ENCODE measurements at regions not wholly inside any gene's neighbourhood (a gene's known extent, or its start where the extent isn't known, plus 50 kb on each side); places are given as distances from the start of the nearest gene placed in this dataset.

- H3K36me3 ChIP-seq (ENCODE audit: control insufficient read depth, insufficient read depth, low read length), result no peaks in the 10 kb centered on the region
- H3K4me3 ChIP-seq (ENCODE audit: low read length), result no peak overlapping the region
- no peaks in the 10 kb centered on the region for H3K27me3 ChIP-seq (ENCODE audit: control insufficient read depth, insufficient read depth, low read length)
- H3K9ac ChIP-seq (ENCODE audit: low read length), result no peak overlapping the region
- no peaks in the 10 kb centered on the region for H3K4me1 ChIP-seq (ENCODE audit: control insufficient read depth, insufficient read depth, low read length)
- H3K27ac ChIP-seq (ENCODE audit: low read depth, low read length), result no peak overlapping the region
Observed at GRCh38 chr2:146771531-146771930, 1073.3 kb upstream of the ACVR2A start.

DNA sequence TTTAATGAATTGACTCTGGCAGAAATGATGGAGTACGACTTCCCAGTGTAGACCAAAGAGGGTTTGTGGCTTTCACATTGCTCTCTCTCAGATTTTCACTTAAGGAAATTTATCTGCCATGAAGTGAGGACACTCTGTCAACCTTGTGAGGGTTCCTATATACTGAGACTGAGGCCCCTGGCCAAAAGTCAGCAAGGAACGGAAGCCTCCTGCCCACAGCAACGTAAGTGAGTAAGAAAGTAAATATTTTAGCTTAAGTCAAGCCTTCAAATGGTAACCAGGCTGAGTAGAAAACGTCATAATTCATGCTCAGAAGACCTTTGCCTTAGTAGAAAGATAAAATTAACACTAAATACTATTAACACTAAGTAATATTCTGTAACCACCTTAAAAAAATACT is 1080.5 kb upstream of the ACVR2A start:
- Histone ChIP-seq H3K4me1 (ENCODE audit: control insufficient read depth, insufficient read depth, low read length) (no peaks in the 10 kb centered on the region), H3K9ac (ENCODE audit: low read length) (no peak overlapping the region), H3K36me3 (ENCODE audit: control insufficient read depth, insufficient read depth, low read length) (no peaks in the 10 kb centered on the region), H3K4me3 (ENCODE audit: low read length) (no peak overlapping the region), H3K27me3 (ENCODE audit: control insufficient read depth, insufficient read depth, low read length) (no peaks in the 10 kb centered on the region), H3K27ac (ENCODE audit: low read depth, low read length) (no peak overlapping the region)

- no peaks in the 10 kb centered on the region for H3K36me3 ChIP-seq (ENCODE audit: control insufficient read depth, insufficient read depth, low read length)
- no peak overlapping the region for H3K4me3 ChIP-seq (ENCODE audit: low read length)
- H3K4me1 ChIP-seq (ENCODE audit: control insufficient read depth, insufficient read depth, low read length), result no peaks in the 10 kb centered on the region
- H3K9ac ChIP-seq (ENCODE audit: low read length), result no peak overlapping the region
- no peaks in the 10 kb centered on the region for H3K27me3 ChIP-seq (ENCODE audit: control insufficient read depth, insufficient read depth, low read length)
- no peak overlapping the region for H3K27ac ChIP-seq (ENCODE audit: low read depth, low read length)
Observed at GRCh38 chr2:146762786-146763185, 1082.0 kb upstream of the ACVR2A start.

DNA sequence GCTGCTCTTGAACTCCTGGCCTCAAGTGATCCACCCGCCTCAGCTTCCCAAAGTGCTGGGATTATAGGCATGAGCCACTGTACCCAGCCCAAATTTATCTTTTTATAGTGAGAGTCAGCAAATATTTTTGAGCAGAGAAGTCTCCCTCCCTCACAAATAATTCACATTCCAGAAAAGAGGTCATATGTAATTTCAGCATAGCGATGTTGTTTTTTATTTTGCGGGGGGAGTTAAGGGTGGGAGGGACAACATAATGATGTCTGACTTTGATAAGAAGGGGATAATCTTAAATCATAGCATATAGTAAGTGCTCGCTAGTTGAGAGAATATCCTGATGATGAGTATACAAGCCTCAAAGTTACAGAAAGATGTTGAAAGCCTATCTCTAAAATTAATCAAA is 1090.2 kb upstream of the ACVR2A start:
- no peaks in the 10 kb centered on the region for H3K27me3 ChIP-seq (ENCODE audit: control insufficient read depth, insufficient read depth, low read length)
- H3K27ac ChIP-seq (ENCODE audit: low read depth, low read length), result no peak overlapping the region
- H3K9ac ChIP-seq (ENCODE audit: low read length), result no peak overlapping the region
- H3K4me1 ChIP-seq (ENCODE audit: control insufficient read depth, insufficient read depth, low read length), result no peaks in the 10 kb centered on the region
- H3K36me3 ChIP-seq (ENCODE audit: control insufficient read depth, insufficient read depth, low read length), result no peaks in the 10 kb centered on the region
- H3K4me3 ChIP-seq (ENCODE audit: low read length), result no peak overlapping the region

DNA sequence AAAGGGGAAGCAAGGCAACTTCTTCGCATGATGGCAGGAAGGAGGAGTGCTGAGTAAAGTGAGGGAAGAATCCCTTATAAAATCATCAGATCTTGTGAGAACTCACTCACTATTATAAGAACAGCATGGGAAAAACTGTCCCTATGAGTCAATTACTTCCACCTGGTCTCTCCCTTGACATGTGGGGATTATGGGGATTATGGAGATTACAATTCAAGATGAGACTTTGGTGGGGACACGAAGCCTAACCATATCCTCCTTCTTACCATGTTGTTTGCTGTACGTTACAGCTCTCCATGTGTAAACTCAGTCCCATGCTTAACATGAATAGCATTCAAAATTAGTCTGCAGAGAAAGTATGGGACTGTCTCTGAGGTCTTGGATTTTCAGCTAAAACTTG is 1096.8 kb upstream of the ACVR2A start:
- H3K27ac ChIP-seq (ENCODE audit: low read depth, low read length), result no peak overlapping the region
- H3K36me3 ChIP-seq (ENCODE audit: control insufficient read depth, insufficient read depth, low read length), result no peaks in the 10 kb centered on the region
- H3K9ac ChIP-seq (ENCODE audit: low read length), result no peak overlapping the region
- H3K4me3 ChIP-seq (ENCODE audit: low read length), result no peak overlapping the region
- no peaks in the 10 kb centered on the region for H3K4me1 ChIP-seq (ENCODE audit: control insufficient read depth, insufficient read depth, low read length)
- H3K27me3 ChIP-seq (ENCODE audit: control insufficient read depth, insufficient read depth, low read length), result no peaks in the 10 kb centered on the region

DNA sequence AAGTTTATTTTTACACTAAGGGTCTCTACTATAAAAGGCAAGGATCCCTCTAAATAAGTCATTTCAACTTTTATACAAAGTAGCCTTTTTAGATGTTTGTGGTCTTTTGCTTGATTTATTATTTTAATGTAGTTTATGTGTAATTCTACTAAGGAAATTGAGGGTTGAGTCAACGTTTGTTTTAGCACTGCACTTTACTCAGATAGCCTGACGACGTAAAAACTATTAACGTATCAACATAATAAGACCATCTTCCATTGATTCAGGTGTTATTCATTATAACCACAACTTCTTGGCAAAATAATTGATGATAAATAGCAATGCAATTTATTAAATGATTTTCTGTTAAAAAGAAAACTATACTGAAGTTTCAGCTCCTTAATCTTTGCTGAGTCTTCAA is 1103.6 kb upstream of the ACVR2A start:
- Histone ChIP-seq H3K36me3 (ENCODE audit: control insufficient read depth, insufficient read depth, low read length) (no peaks in the 10 kb centered on the region), H3K4me1 (ENCODE audit: control insufficient read depth, insufficient read depth, low read length) (no peaks in the 10 kb centered on the region), H3K9ac (ENCODE audit: low read length) (no peak overlapping the region), H3K27me3 (ENCODE audit: control insufficient read depth, insufficient read depth, low read length) (no peaks in the 10 kb centered on the region), H3K4me3 (ENCODE audit: low read length) (no peak overlapping the region), H3K27ac (ENCODE audit: low read depth, low read length) (no peak overlapping the region)

- no peaks in the 10 kb centered on the region for H3K27me3 ChIP-seq (ENCODE audit: control insufficient read depth, insufficient read depth, low read length)
- H3K4me1 ChIP-seq (ENCODE audit: control insufficient read depth, insufficient read depth, low read length), result no peaks in the 10 kb centered on the region
- H3K36me3 ChIP-seq (ENCODE audit: control insufficient read depth, insufficient read depth, low read length), result no peaks in the 10 kb centered on the region
- no peak overlapping the region for H3K27ac ChIP-seq (ENCODE audit: low read depth, low read length)
- H3K4me3 ChIP-seq (ENCODE audit: low read length), result no peak overlapping the region
- no peak overlapping the region for H3K9ac ChIP-seq (ENCODE audit: low read length)
Observed at GRCh38 chr2:146734821-146735190, 1110.0 kb upstream of the ACVR2A start.

DNA sequence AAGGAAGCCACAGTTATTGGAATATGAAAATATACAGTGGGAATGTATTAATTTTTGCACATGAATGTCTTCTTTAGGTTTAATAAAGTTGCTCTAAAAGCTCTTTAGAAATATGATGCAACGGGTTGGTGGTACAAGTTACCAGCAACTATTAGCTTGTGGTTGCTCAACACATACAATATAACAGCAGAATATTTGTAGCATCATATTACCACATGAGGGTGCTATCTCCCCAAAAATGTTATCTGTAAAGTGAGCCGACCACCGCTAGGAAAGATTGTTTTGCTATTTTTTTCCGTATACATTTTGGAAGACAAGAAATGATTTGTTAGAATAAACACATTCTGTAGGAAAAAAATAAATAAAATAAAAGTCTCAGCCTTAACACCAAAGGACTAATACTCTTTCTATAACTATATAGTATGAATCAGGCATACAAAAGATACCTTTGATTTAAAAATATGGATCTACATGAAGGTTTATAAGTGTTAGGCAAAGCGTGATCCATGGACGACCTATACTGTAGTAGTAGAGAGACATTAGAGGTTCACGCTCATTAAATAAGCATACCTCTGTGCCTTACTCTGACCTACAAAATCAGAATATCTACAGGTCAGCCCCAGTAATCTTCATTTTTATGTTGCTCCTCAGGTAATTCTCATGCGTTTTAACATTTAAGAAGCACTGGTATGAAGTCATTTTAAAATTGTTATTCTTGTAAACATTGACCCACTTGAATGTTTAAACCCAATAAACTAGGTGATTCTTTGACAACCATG is 1110.6 kb upstream of the ACVR2A start:
- Histone ChIP-seq H3K9ac (ENCODE audit: low read length) (no peak overlapping the region), H3K4me3 (ENCODE audit: low read length) (no peak overlapping the region), H3K36me3 (ENCODE audit: control insufficient read depth, insufficient read depth, low read length) (no peaks in the 10 kb centered on the region), H3K27ac (ENCODE audit: low read depth, low read length) (no peak overlapping the region), H3K27me3 (ENCODE audit: control insufficient read depth, insufficient read depth, low read length) (no peaks in the 10 kb centered on the region), H3K4me1 (ENCODE audit: control insufficient read depth, insufficient read depth, low read length) (no peaks in the 10 kb centered on the region)

GRCh38 chr2:146730882-146731281 is 1113.9 kb upstream of the ACVR2A start:
- H3K4me3 ChIP-seq (ENCODE audit: low read length), result no peak overlapping the region
- H3K27ac ChIP-seq (ENCODE audit: low read depth, low read length), result no peak overlapping the region
- no peaks in the 10 kb centered on the region for H3K36me3 ChIP-seq (ENCODE audit: control insufficient read depth, insufficient read depth, low read length)
- H3K4me1 ChIP-seq (ENCODE audit: control insufficient read depth, insufficient read depth, low read length), result no peaks in the 10 kb centered on the region
- no peak overlapping the region for H3K9ac ChIP-seq (ENCODE audit: low read length)
- no peaks in the 10 kb centered on the region for H3K27me3 ChIP-seq (ENCODE audit: control insufficient read depth, insufficient read depth, low read length)

DNA sequence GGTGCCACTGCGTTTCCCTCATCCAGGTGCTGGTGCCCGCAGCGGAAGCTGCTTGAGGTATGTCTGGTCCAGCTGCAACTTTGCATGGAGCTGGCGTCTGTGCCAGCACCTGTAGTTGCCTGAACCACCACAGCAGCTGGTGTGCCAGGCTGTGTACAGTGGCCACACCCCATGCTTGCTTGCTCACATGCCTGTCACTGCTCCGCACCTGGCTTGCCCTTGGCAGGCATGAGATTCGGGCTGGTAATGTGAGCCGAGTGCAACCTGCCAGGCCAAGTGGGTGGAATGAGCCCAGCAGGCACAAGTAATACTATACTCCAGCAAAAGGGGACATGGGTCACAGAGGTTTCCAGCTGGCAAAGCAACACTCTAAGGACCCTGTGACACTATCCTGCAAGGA is 1123.3 kb upstream of the ACVR2A start:
- H3K4me3 ChIP-seq (ENCODE audit: low read length), result no peak overlapping the region
- no peak overlapping the region for H3K27ac ChIP-seq (ENCODE audit: low read depth, low read length)
- H3K9ac ChIP-seq (ENCODE audit: low read length), result no peak overlapping the region
- no peaks in the 10 kb centered on the region for H3K36me3 ChIP-seq (ENCODE audit: control insufficient read depth, insufficient read depth, low read length)
- no peaks in the 10 kb centered on the region for H3K4me1 ChIP-seq (ENCODE audit: control insufficient read depth, insufficient read depth, low read length)
- no peaks in the 10 kb centered on the region for H3K27me3 ChIP-seq (ENCODE audit: control insufficient read depth, insufficient read depth, low read length)

DNA sequence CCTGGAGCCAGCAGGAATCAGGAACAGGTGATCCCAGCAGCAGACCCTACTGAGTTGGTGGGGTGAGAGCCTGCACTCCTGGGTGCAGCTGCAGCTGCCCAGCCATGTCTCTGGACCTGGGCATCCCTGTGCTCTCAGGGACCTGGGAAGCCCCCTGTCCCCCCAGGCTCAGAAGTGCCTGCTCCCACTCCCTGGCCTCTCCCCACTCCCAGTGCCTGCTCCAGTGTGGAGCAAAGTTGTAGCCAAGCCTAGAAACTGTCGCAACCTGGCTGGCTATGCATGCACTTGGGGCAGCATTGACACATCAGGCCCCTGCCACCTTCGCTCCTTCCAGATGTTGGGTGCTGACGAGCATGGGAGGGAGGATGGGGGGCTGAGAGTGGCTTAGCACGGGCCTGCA is 1124.7 kb upstream of the ACVR2A start:
- H3K36me3 ChIP-seq (ENCODE audit: control insufficient read depth, insufficient read depth, low read length), result no peaks in the 10 kb centered on the region
- no peaks in the 10 kb centered on the region for H3K27me3 ChIP-seq (ENCODE audit: control insufficient read depth, insufficient read depth, low read length)
- no peak overlapping the region for H3K27ac ChIP-seq (ENCODE audit: low read depth, low read length)
- H3K4me3 ChIP-seq (ENCODE audit: low read length), result no peak overlapping the region
- H3K4me1 ChIP-seq (ENCODE audit: control insufficient read depth, insufficient read depth, low read length), result no peaks in the 10 kb centered on the region
- no peak overlapping the region for H3K9ac ChIP-seq (ENCODE audit: low read length)

DNA sequence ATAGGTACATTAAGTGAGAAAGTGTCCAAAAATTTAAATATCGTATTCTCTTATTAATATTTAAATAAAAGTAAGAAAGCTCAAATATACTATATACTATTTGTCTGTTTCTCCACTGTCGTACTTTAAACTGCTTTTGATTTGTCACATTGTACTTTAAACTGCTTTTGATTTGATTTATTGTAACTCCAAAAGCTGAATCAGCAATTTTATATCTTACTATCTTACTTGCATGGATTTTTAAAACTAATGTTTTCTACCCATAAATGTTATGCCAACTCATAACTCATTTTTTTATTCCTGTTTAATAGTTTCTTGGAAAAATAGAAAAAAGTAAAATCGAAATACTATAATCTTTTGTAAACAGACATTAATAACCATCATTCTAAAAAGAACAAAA is 1128.2 kb upstream of the ACVR2A start:
- Histone ChIP-seq H3K27ac (ENCODE audit: low read depth, low read length) (no peak overlapping the region), H3K36me3 (ENCODE audit: control insufficient read depth, insufficient read depth, low read length) (no peaks in the 10 kb centered on the region), H3K4me3 (ENCODE audit: low read length) (no peak overlapping the region), H3K4me1 (ENCODE audit: control insufficient read depth, insufficient read depth, low read length) (no peaks in the 10 kb centered on the region), H3K9ac (ENCODE audit: low read length) (no peak overlapping the region), H3K27me3 (ENCODE audit: control insufficient read depth, insufficient read depth, low read length) (no peaks in the 10 kb centered on the region)

- H3K36me3 ChIP-seq (ENCODE audit: control insufficient read depth, insufficient read depth, low read length), result no peaks in the 10 kb centered on the region
- no peak overlapping the region for H3K9ac ChIP-seq (ENCODE audit: low read length)
- H3K27me3 ChIP-seq (ENCODE audit: control insufficient read depth, insufficient read depth, low read length), result no peaks in the 10 kb centered on the region
- H3K4me1 ChIP-seq (ENCODE audit: control insufficient read depth, insufficient read depth, low read length), result no peaks in the 10 kb centered on the region
- no peak overlapping the region for H3K4me3 ChIP-seq (ENCODE audit: low read length)
- no peak overlapping the region for H3K27ac ChIP-seq (ENCODE audit: low read depth, low read length)
Observed at GRCh38 chr2:146709004-146709403, 1135.8 kb upstream of the ACVR2A start.

All from rectal smooth muscle tissue (tissue), 1 donor.